ENCODE measurements at regions not wholly inside any gene's neighbourhood (a gene's known extent, or its start where the extent isn't known, plus 50 kb on each side); places are given as distances from the start of the nearest gene placed in this dataset.

DNA sequence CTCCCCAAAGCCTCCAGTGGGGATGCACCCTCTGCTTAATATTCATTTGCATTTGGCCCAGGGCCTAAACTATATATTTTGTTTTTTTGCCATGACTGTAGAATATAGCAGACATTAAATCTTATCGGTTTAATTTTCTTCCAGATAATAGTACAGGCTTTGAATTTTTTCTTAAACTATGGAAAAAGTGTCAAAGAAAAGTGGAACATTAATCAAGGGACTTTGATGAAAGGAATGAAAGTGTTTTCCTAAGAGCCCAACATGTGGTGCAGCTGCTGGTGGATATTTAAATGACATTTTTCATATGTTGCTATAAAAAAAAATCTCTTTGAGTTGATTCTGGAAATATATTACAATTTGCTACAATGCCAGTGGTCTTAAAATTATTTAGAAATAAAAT is 346.8 kb downstream of the CYP26B1 start:
- Histone ChIP-seq H3K9ac (ENCODE audit: low read length in 3 of 3) (no peak overlapping the region), H3K27ac (ENCODE audit: low read depth in 2 of 2, low read length in 2 of 2) (no peak overlapping the region), H3K9me3 (ENCODE audit: control insufficient read depth in 2 of 3, insufficient read depth in 1 of 3, low read length in 3 of 3) (no peaks in the 10 kb centered on the region), H3K4me1 (ENCODE audit: control insufficient read depth in 2 of 3, insufficient read depth in 2 of 3, low read depth in 1 of 3, low read length in 3 of 3) (no peaks in the 10 kb centered on the region), H3K4me3 (ENCODE audit: low read length in 3 of 3) (no peak overlapping the region), H3K36me3 (ENCODE audit: control insufficient read depth in 2 of 3, insufficient read depth in 3 of 3, low read length in 3 of 3) (no peaks in the 10 kb centered on the region), H3K27me3 (ENCODE audit: control insufficient read depth, insufficient read depth, low read length) (no peaks in the 10 kb centered on the region)
- DNase-seq (peak in 2 of 5 donors; percentile 54 to 81), FAIRE-seq (no peak)
- TF ChIP-seq, protein P1, sequence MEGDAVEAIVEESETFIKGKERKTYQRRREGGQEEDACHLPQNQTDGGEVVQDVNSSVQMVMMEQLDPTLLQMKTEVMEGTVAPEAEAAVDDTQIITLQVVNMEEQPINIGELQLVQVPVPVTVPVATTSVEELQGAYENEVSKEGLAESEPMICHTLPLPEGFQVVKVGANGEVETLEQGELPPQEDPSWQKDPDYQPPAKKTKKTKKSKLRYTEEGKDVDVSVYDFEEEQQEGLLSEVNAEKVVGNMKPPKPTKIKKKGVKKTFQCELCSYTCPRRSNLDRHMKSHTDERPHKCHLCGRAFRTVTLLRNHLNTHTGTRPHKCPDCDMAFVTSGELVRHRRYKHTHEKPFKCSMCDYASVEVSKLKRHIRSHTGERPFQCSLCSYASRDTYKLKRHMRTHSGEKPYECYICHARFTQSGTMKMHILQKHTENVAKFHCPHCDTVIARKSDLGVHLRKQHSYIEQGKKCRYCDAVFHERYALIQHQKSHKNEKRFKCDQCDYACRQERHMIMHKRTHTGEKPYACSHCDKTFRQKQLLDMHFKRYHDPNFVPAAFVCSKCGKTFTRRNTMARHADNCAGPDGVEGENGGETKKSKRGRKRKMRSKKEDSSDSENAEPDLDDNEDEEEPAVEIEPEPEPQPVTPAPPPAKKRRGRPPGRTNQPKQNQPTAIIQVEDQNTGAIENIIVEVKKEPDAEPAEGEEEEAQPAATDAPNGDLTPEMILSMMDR (IDR thresholded peaks at IDR 0.05; ENCODE audit: borderline replicate concordance, extremely low read depth, insufficient read depth): no peak
- intact Hi-C loops (cut with DNase I): no loop called here

DNA sequence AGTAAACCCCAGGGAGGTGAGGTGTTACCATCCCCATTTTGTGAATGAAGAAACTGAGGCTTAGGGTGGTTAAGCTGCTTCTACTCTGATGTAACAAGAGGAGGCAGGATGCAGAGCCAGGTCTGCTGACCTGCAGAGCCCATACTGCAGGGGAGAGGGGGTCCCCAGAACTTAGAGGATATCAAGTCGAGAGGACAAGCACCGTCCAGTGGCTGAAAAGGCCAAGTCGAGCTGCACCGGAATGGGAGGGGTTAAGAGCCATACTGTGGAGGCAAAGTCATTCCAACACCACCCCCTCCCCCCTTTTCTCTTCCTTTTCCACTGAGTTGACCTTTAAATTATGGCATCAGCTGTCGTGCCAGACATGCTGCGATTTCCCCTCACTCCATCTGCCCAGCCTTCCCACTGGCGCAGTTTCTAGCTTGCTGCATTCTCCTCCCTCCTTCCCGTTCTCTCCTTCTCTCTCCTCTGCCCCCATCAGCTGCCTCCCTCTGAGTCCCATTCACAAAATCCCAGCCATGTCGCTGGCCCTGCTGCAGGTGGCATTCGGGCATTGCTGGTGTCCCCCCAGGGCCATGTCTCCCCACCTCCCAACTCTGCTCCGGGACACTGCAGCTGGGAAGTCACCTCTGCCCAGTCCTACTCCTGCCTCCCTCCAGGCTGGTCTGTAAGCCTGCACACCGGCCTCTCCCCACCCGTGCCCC is 346.9 kb downstream of the DYSF start:
- FAIRE-seq: no peak
- no peaks in the 10 kb centered on the region for H3K36me3 ChIP-seq (ENCODE audit: control insufficient read depth in 2 of 3, insufficient read depth in 3 of 3, low read length in 3 of 3)
- H3K4me3 ChIP-seq (ENCODE audit: low read length in 3 of 3): no peak overlapping the region
- H3K4me1 ChIP-seq (ENCODE audit: control insufficient read depth in 2 of 3, insufficient read depth in 2 of 3, low read depth in 1 of 3, low read length in 3 of 3): no peaks in the 10 kb centered on the region
- H3K9me3 ChIP-seq (ENCODE audit: control insufficient read depth in 2 of 3, insufficient read depth in 1 of 3, low read length in 3 of 3): no peaks in the 10 kb centered on the region
- intact Hi-C loops (cut with DNase I): no loop called here
- DNase-seq: peak in 1 of 5 donors; percentile 55
- no peak overlapping the region for H3K9ac ChIP-seq (ENCODE audit: low read length in 3 of 3)
- H3K27ac ChIP-seq (ENCODE audit: low read depth in 2 of 2, low read length in 2 of 2): no peak overlapping the region
- no peaks in the 10 kb centered on the region for H3K27me3 ChIP-seq (ENCODE audit: control insufficient read depth, insufficient read depth, low read length)
- TF ChIP-seq, protein P1 (IDR thresholded peaks at IDR 0.05; ENCODE audit: borderline replicate concordance, extremely low read depth, insufficient read depth): no peak

DNA sequence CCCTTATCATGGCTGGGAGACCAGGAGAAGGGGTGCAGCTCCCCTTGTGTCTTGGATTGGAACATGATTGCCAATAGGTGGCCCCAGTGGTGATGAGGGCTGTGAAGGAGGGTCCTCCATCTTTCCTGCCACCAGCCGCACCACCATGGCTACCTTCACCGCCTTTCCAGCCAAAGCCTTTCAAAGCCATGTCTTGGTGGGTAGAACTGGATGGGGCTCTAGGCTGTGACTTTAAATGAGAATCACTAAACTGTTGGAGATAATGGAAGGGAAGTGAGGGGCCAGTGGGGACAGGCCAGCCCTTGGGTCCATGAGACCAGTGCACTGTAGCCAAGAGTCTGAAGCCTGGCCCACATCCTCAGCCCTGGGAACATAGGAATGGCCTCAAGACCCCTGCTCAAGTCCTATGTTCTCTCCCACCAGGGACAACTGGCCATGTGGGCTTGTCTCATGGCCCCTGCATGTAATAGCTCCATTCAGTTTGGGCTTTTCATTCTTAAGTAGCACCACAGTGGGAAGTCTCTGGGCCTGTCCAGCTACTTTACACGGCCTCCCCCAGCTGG is 345.7 kb downstream of the DYSF start:
- intact Hi-C loops (cut with DNase I): no loop called here
- Histone ChIP-seq H3K4me3 (ENCODE audit: low read length in 3 of 3) (no peak overlapping the region), H3K9ac (ENCODE audit: low read length in 3 of 3) (no peak overlapping the region), H3K9me3 (ENCODE audit: control insufficient read depth in 2 of 3, insufficient read depth in 1 of 3, low read length in 3 of 3) (no peaks in the 10 kb centered on the region), H3K36me3 (ENCODE audit: control insufficient read depth in 2 of 3, insufficient read depth in 3 of 3, low read length in 3 of 3) (no peaks in the 10 kb centered on the region), H3K27me3 (ENCODE audit: control insufficient read depth, insufficient read depth, low read length) (no peaks in the 10 kb centered on the region), H3K27ac (ENCODE audit: low read depth in 2 of 2, low read length in 2 of 2) (no peak overlapping the region), H3K4me1 (ENCODE audit: control insufficient read depth in 2 of 3, insufficient read depth in 2 of 3, low read depth in 1 of 3, low read length in 3 of 3) (no peaks in the 10 kb centered on the region)
- FAIRE-seq (no peak), DNase-seq (peak in 1 of 5 donors; percentile 18)
- TF ChIP-seq, protein P1 (IDR thresholded peaks at IDR 0.05; ENCODE audit: borderline replicate concordance, extremely low read depth, insufficient read depth): no peak
